ENCODE measurements at regions not wholly inside any gene's neighbourhood (a gene's known extent, or its start where the extent isn't known, plus 50 kb on each side); places are given as distances from the start of the nearest gene placed in this dataset.
A peak's percentile ranks its signal among the peaks of the same experiment; 100 is the strongest.

DNA sequence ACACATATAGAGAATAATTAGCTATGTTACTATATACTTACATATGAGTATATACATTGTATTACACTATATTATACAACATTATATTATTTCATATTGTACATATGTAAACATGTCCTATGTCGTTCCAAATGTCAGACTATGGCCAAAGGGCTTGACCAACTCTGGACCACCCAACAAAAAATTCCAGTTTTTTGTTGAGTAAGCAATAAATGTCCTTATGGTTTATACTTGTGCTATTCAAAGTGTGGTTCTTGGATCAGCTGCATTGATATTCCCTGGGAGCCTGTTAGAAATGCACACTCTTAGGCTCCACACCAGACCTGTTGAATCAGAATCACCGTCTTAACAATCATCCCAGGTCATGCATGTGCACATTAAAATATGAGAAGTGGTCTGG is 225.4 kb upstream of the ZFP64 start:
- in situ Hi-C loops (cut with MboI; ENCODE audit: low sequenced_read_pairs) (no loop called here), intact Hi-C loops (cut with micrococcal nuclease) (no loop called here), dilution Hi-C loops (cut with HindIII; ENCODE audit: low sequenced_read_pairs, unreplicated experiment) (no loop called here)
- H2BK15ac ChIP-seq (ENCODE audit: low read depth, low read length) = no peak overlapping the region
- no peak overlapping the region for H3K14ac ChIP-seq (replicated peaks; ENCODE audit: low read depth, low read length)
- no peak overlapping the region for H2AFZ ChIP-seq (replicated peaks; ENCODE audit: low read length, poor library complexity)
- H3K23ac ChIP-seq (ENCODE audit: low read depth, low read length) = no peak overlapping the region
- POLR2A ChIA-PET (ENCODE audit: unreplicated experiment) = no interaction called here
- ATAC-seq (ENCODE audit: low read depth) (no peak), DNase-seq (no peak)
- no TSS peak for BruUV-seq (replicated peaks)
- no peak overlapping the region for H4K5ac ChIP-seq (ENCODE audit: low read depth, low read length)
- no peak overlapping the region for H3K4me3 ChIP-seq (ENCODE audit: insufficient read depth, low read depth, low read length)
- no peaks in the 10 kb centered on the region for H3K4me1 ChIP-seq (ENCODE audit: control insufficient read depth, insufficient read depth, low read length)
- H3K9me3 ChIP-seq (ENCODE audit: control insufficient read depth, insufficient read depth, low read length) = no peaks in the 10 kb centered on the region
- no peak overlapping the region for H2AK9ac ChIP-seq (replicated peaks; ENCODE audit: low read depth, low read length, poor library complexity)
- H2BK120ac ChIP-seq (ENCODE audit: low read depth, low read length) = no peak overlapping the region
- no peak overlapping the region for H2BK5ac ChIP-seq (ENCODE audit: low read depth, low read length, poor library complexity, severe bottlenecking)
- no peaks in the 10 kb centered on the region for H3K79me1 ChIP-seq (ENCODE audit: low read depth in 1 of 2, low read length in 2 of 2)
- no peak overlapping the region for H2AK5ac ChIP-seq (ENCODE audit: low read depth, low read length)
- H3K36me3 ChIP-seq (ENCODE audit: control insufficient read depth, insufficient read depth, low read length) = no peaks in the 10 kb centered on the region
- H4K91ac ChIP-seq (ENCODE audit: insufficient read depth, low read depth, low read length) = no peak overlapping the region
- no peaks in the 10 kb centered on the region for H3K9me1 ChIP-seq (ENCODE audit: insufficient read depth, low read length)
- no peak overlapping the region for H3K56ac ChIP-seq (ENCODE audit: extremely low read depth, insufficient read depth, low read length)
- no CpG with 5 or more reads among the region's 2 CpGs for WGBS, 2 experiments (ENCODE audit: extremely low coverage in 2 of 2, insufficient read length in 1 of 2)
- no peak overlapping the region for H3K4me2 ChIP-seq (ENCODE audit: low read depth, low read length)
- H3K4ac ChIP-seq (ENCODE audit: low read depth, low read length) = no peak overlapping the region
- no peak overlapping the region for H3K9ac ChIP-seq (ENCODE audit: low read depth, low read length)
- CTCF ChIA-PET = no interaction called here
- no peak overlapping the region for H3K18ac ChIP-seq (ENCODE audit: low read depth, low read length)
- H4K20me1 ChIP-seq (ENCODE audit: insufficient read depth, low read length) = no peaks in the 10 kb centered on the region
- no peak overlapping the region for H3K27ac ChIP-seq (ENCODE audit: insufficient read depth, low read length)
- no peaks in the 10 kb centered on the region for H3K27me3 ChIP-seq (ENCODE audit: control insufficient read depth, insufficient read depth, low read length)
- H2BK20ac ChIP-seq (ENCODE audit: low read depth, low read length) = no peak overlapping the region
- TF ChIP-seq MAFK (IDR thresholded peaks at IDR 0.05; ENCODE audit: low read depth, low read length) (peak; percentile 88), RAD21 (IDR thresholded peaks at IDR 0.05; ENCODE audit: low read length) (no peak)
- H4K8ac ChIP-seq (ENCODE audit: low read depth in 2 of 2, low read length in 2 of 2) = no peak overlapping the region

All from IMR-90 (cell line).